Heart right ventricle (tissue), 16 donors: ENCODE measurements at regions not wholly inside any gene's neighbourhood (a gene's known extent, or its start where the extent isn't known, plus 50 kb on each side); places are given as distances from the start of the nearest gene placed in this dataset.

Source experiments
- ATAC-seq, 8 donors: fragments of 200-7000 bp; cut with Tn5 transposase; one replicate each; pipeline ENCODE4 v1.9.1; 2020; ENCODE audit warnings: mild to moderate bottlenecking in 8 of 8, moderate library complexity in 8 of 8, moderate number of reproducible peaks in 1 of 8
- DNase-seq, 2 donors: peaks; one replicate each; pipeline ENCODE4 v3.0.0-alpha.2; 2020
- H3K27ac ChIP-seq, 10 donors: fragments of 200-600 bp; sonication (generic) in 2 of 10; one replicate each; pipeline versions ENCODE4 v1.5.0 to v1.8.0; 2020 to 2022; ENCODE audit warnings: mild to moderate bottlenecking in 3 of 10
- H3K27me3 ChIP-seq, 7 donors: fragments of 200-600 bp; one replicate each; pipeline ENCODE4 v1.8.0; 2021 to 2022; ENCODE audit warnings: mild to moderate bottlenecking in 2 of 7
- H3K36me3 ChIP-seq, 9 donors: fragments of 200-600 bp; sonication (generic) in 1 of 9; one replicate each; pipeline versions ENCODE4 v1.5.0 to v1.8.0; 2020 to 2022; ENCODE audit warnings: mild to moderate bottlenecking in 2 of 9
- H3K4me1 ChIP-seq, 9 donors: fragments of 200-600 bp; sonication (generic) in 1 of 9; one replicate each; pipeline versions ENCODE4 v1.5.0 to v1.8.0; 2020 to 2022; ENCODE audit warnings: mild to moderate bottlenecking in 4 of 9
- H3K4me3 ChIP-seq, 10 donors: fragments of 200-600 bp; sonication (generic) in 2 of 10; one replicate each; pipeline versions ENCODE4 v1.5.0 to v1.8.0; 2020 to 2022; ENCODE audit warnings: mild to moderate bottlenecking in 7 of 10, moderate library complexity in 2 of 10
- H3K9me3 ChIP-seq, 11 donors: fragments of 200-600 bp in 10 of 11; sonication (generic) in 2 of 11; one replicate each; pipeline versions ENCODE4 v1.5.0 to v1.8.0; 2013 to 2022; ENCODE audit warnings: mild to moderate bottlenecking in 2 of 11, control low read depth in 1 of 11, moderate library complexity in 1 of 11
- WGBS, 2 donors: extraction: QIAGEN DNeasy Blood & Tissue Kit; methylation state at CpG; one replicate each; pipeline ENCODE4 v1.1.7; 2013; ENCODE audit warnings: inconsistent platforms in 1 of 2; 5-methylcytosine and 5-hydroxymethylcytosine counted together
- intact Hi-C, 10 donors: fragments of 100-400 bp; cut with DNase I; formaldehyde crosslinking; loops; one replicate each; pipeline versions ENCODE4 v1.11.1 to v1.14.2; 2022
- TF ChIP-seq, protein P1 (sequence below), 9 donors: fragments of 200-600 bp; sonication (generic) in 2 of 9; IDR thresholded peaks; one replicate each; pipeline versions ENCODE4 v1.5.0 to v1.8.0; 2021 to 2022; ENCODE audit warnings: antibody characterized with exemption in 9 of 9, mild to moderate bottlenecking in 5 of 9, moderate library complexity in 1 of 9
- donor health status: Arrhythmogenic right ventricular cardiomyopathy.
- donor health status: ischemic (EF 13 %, LVEDD 7.1; RV severe dilation, severe dysfunction).
- donor health status: healthy with polysubstance abuse.
- donor health status: DM: no; HTN: yes; CAD: no.
- donor health status: DM: no; HTN: no; CAD: no.
- donor health status: ischemic (EF 25% LVEDD 6.9; RV normal size, moderate dysfunction).
- donor health status: ischemic (EF 25% LVEDD 5.7; RV mildly dilated, moderate dysfunction).
- donor health status: healthy.
- donor health status: DM: yes; HTN: yes; CAD: no.
- donor health status: Ischemic cardiomyopathy.
- donor health status: ischemic (EF 35%, LVEDD 5.7; RV mildly dilated, moderate dysfunction).
- donor health status: nonischemic (EF 11% LVEDD 7.7; RV severe dilation, severe dysfunction).
- donor health status: DM: yes; HTN: yes; CAD: no.
- donor health status: PGD.
- donor health status: ischemic (EF 29% LVEDD 5.4; RV normal size, mild dysfunction).
- donor health status: nonischemic (EF 23%, LVEDD 6.1; RV moderate dilation, normal function).

DNA sequence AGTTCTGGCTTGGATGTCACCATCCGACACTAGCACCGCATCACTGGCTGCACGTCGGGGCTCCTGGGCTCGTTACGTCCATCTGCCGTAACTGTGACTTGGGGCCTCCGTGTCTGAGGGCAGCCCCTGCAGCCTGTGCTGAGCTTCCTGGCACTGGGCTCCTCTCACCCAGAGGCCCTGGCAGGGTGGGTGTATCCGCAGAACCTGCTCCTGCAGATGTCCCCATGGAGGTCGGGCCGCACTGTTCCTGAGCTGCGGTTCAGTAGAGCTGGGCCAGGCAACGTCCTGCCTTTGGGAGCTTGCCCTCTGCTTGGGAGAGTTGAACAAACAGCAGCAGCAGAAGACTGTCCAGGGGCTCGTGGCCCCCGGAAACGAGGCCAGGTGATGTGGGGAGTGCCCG lies 71.4 kb downstream of the RGS12 start:
- ATAC-seq: peak in 2 of 8 donors; percentile 3 to 38
- Histone ChIP-seq H3K4me1 (peaks cover 5 to 14% (median 6%) of the 10 kb centered on the region in 9 donors), H3K9me3 (no peaks in the 10 kb centered on the region), H3K27ac (no peak overlapping the region), H3K27me3 (no peaks in the 10 kb centered on the region), H3K4me3 (no peak overlapping the region), H3K36me3 (no peaks in the 10 kb centered on the region)
- intact Hi-C loops: no loop called here
- TF ChIP-seq, protein P1, sequence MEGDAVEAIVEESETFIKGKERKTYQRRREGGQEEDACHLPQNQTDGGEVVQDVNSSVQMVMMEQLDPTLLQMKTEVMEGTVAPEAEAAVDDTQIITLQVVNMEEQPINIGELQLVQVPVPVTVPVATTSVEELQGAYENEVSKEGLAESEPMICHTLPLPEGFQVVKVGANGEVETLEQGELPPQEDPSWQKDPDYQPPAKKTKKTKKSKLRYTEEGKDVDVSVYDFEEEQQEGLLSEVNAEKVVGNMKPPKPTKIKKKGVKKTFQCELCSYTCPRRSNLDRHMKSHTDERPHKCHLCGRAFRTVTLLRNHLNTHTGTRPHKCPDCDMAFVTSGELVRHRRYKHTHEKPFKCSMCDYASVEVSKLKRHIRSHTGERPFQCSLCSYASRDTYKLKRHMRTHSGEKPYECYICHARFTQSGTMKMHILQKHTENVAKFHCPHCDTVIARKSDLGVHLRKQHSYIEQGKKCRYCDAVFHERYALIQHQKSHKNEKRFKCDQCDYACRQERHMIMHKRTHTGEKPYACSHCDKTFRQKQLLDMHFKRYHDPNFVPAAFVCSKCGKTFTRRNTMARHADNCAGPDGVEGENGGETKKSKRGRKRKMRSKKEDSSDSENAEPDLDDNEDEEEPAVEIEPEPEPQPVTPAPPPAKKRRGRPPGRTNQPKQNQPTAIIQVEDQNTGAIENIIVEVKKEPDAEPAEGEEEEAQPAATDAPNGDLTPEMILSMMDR (IDR thresholded peaks at IDR 0.05): no peak
- DNase-seq: no peak
- WGBS, 2 donors: 85 to 90% methylated on average over 17 of the region's 17 CpGs

DNA sequence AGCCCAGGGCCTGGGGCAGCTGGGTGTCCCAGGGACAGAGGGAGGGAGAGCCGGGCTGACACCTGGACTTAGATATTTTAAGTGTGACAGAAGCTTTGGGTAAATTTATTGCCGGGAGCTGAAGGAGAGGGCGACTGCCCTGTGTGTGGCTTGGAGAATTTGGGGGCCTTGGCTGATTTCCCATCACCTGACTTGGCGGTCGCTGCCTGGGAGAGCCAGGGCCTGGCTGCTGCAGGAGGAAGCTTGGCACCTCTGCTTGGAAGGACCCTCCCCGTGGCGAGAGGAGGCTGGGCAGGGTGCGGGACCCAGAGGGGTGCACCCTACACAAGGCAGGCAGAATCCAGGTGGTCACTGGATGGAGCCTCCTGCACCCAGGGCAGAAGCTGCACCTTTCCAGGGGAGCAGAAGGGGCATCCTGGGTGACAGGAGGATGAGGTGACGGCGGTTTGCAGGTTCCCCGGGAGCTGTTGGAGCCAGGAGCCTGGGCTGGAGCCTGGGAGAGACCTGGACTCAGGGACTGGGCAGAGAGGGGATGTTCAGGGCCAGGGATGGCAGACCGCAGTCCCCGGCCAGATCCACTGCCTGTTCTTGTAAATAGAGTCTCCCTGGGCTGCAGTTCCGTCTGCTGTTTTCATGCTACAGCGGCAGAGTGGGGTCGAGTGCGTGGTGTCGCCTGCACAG lies 72.0 kb downstream of the RGS12 start:
- ATAC-seq (no peak), DNase-seq (no peak)
- Histone ChIP-seq H3K27ac (no peak overlapping the region), H3K27me3 (no peaks in the 10 kb centered on the region), H3K4me1 (peaks cover 5 to 16% (median 11%) of the 10 kb centered on the region in 9 donors), H3K4me3 (no peak overlapping the region), H3K36me3 (no peaks in the 10 kb centered on the region), H3K9me3 (no peaks in the 10 kb centered on the region)
- TF ChIP-seq, protein P1 (IDR thresholded peaks at IDR 0.05): no peak
- intact Hi-C loops: no loop called here
- 90 to 92% methylated on average over 18 of the region's 18 CpGs for WGBS, 2 donors

DNA sequence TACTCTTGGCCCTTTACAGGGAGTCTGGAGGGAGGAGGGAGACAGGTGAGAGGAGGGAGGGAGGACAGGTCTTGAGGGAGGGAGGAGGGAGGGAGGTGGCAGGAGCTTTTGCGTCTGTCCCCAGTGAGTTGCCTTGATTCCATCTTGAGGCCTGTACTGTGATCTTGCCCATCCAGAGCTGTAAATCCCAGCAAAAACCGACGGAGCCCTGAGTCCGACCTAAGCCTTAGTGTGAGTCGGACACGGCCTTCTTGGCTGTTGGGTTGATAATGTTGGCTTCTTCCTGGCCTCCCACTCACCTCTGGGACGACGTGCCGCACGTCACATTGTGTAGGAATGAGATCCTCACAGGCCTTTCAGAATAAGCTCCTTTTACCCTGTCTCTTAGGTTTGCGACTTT lies 72.5 kb downstream of the RGS12 start:
- intact Hi-C loops: no loop called here
- Histone ChIP-seq H3K9me3 (no peaks in the 10 kb centered on the region), H3K4me3 (no peak overlapping the region), H3K4me1 (peaks cover 5 to 22% (median 17%) of the 10 kb centered on the region in 9 donors), H3K27me3 (no peaks in the 10 kb centered on the region), H3K36me3 (no peaks in the 10 kb centered on the region), H3K27ac (no peak overlapping the region)
- TF ChIP-seq, protein P1 (IDR thresholded peaks at IDR 0.05): no peak
- ATAC-seq: no peak
- no peak for DNase-seq
- WGBS, 2 donors: 90 to 93% methylated on average over 11 of the region's 11 CpGs

DNA sequence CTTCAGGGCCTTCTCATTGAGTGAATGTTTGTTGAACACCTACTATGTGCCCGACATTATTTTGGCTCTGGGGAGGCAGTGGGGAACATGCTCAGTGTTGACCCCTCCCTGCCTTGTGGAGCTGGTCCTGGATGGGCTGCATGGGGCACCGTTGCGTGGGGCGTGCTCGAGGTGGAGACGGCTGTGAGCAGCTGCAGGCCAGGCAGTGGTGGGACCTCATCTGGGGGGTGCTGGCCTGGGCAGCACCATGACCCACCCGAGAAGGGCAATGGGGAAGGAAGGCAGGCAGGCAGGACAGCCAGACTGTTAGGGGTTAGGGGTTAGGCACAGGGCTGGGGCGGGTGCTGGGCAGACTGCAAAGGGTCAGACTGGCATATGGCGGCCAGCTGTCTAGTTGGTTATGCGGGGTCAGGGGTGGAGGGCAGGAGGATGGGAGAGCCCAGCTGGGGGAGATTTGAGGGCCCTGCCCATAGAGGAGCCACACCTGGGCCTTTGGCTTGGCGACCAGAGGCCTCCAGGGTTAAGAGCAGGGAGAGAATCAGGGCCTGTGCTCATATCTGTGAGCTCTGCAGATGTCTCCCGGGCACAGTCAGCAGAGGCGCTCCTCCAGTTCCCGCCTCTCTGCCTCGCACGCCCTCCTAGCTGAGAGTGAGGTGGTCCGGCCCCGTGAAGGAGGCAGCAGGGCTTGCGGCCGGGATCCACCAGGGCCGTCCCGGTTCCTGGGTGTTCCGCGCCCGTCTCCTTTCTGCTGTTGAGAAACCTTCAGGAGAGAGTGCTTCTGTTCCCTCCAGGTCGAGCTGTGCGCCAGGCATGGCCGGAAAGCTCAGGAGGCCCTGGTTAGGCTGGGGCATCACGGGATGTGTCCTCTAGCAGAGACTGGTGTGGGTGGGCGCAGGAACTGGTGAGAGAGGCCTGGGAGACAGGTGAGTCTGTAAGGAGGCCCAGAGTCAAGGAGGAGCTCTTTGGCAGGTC lies 73.3 kb downstream of the RGS12 start:
- Histone ChIP-seq H3K4me1 (peaks cover 5 to 30% (median 25%) of the 10 kb centered on the region in 9 donors), H3K36me3 (no peaks in the 10 kb centered on the region), H3K4me3 (no peak overlapping the region), H3K27me3 (no peaks in the 10 kb centered on the region), H3K27ac (no peak overlapping the region), H3K9me3 (no peaks in the 10 kb centered on the region)
- 92 to 95% methylated on average over 30 of the region's 30 CpGs for WGBS, 2 donors
- TF ChIP-seq, protein P1 (IDR thresholded peaks at IDR 0.05): no peak
- ATAC-seq (no peak), DNase-seq (no peak)
- intact Hi-C loops: no loop called here
